AG09309 (cell line): ENCODE measurements at regions not wholly inside any gene's neighbourhood (a gene's known extent, or its start where the extent isn't known, plus 50 kb on each side); places are given as distances from the start of the nearest gene placed in this dataset.

Source experiments
- DNase-seq: peaks from one replicate; pipeline ENCODE4 v3.0.0-alpha.2; 2010; ENCODE audit warnings: low read depth
- H3K4me3 ChIP-seq: 2 replicates; pipeline ENCODE4 v1.5.1; 2011; ENCODE audit warnings: mild to moderate bottlenecking, low read depth, low read length, moderate library complexity; ENCODE audit not compliant: control insufficient read depth
- CTCF ChIP-seq: IDR thresholded peaks from 2 replicates; pipeline ENCODE4 v1.5.1; 2011; ENCODE audit warnings: mild to moderate bottlenecking, low read depth, low read length, inconsistent platforms; ENCODE audit not compliant: insufficient read depth, control insufficient read depth; ENCODE audit errors: missing control alignments

GRCh38 chr13:67635754-67636153, 405.6 kb upstream of the PCDH9 start:
- no peak for DNase-seq
- TF ChIP-seq CTCF, result no peak
- H3K4me3 ChIP-seq, result no peak overlapping the region

GRCh38 chr13:67632590-67632989, 402.5 kb upstream of the PCDH9 start:
- no peak for TF ChIP-seq CTCF
- H3K4me3 ChIP-seq, result no peak overlapping the region
- no peak for DNase-seq

GRCh38 chr13:67630640-67631039, 400.5 kb upstream of the PCDH9 start:
- DNase-seq, result no peak
- H3K4me3 ChIP-seq, result no peak overlapping the region
- no peak for TF ChIP-seq CTCF

- DNase-seq, result no peak
- no peak overlapping the region for H3K4me3 ChIP-seq
- TF ChIP-seq CTCF, result no peak
Observed at GRCh38 chr13:67623630-67624029, 393.5 kb upstream of the PCDH9 start.

- no peak overlapping the region for H3K4me3 ChIP-seq
- TF ChIP-seq CTCF, result no peak
- no peak for DNase-seq
Observed at GRCh38 chr13:67620665-67621064, 390.5 kb upstream of the PCDH9 start.

GRCh38 chr13:67619995-67620380, 389.9 kb upstream of the PCDH9 start:
- no peak for TF ChIP-seq CTCF
- no peak for DNase-seq

GRCh38 chr13:67619351-67619994, 389.3 kb upstream of the PCDH9 start:
- TF ChIP-seq CTCF, result no peak
- DNase-seq, result no peak
- H3K4me3 ChIP-seq, result no peak overlapping the region

More at GRCh38 chr13:67619995-67620380, 389.9 kb upstream of the PCDH9 start:
- H3K4me3 ChIP-seq, result no peak overlapping the region
